Fibroblast of the aortic adventitia (primary cell): ENCODE measurements at regions not wholly inside any gene's neighbourhood (a gene's known extent, or its start where the extent isn't known, plus 50 kb on each side); places are given as distances from the start of the nearest gene placed in this dataset.
A peak's percentile ranks its signal among the peaks of the same experiment; 100 is the strongest.

Experiments used
- DNase-seq: peaks from one replicate; pipeline ENCODE4 v3.0.0-alpha.2; 2010; ENCODE audit warnings: low read depth
- H3K4me3 ChIP-seq: 2 replicates; pipeline ENCODE4 v1.5.1; 2011; ENCODE audit warnings: low read depth, mild to moderate bottlenecking, control low read depth, low read length, moderate library complexity
- CTCF ChIP-seq: IDR thresholded peaks from 2 replicates; pipeline ENCODE4 v1.5.1; 2011; ENCODE audit warnings: mild to moderate bottlenecking, low read length, control low read depth, inconsistent platforms; ENCODE audit not compliant: insufficient read depth

GRCh38 chr4:144819591-144819990 is 173.6 kb downstream of the HHIP start:
- no peak for TF ChIP-seq CTCF
- no peak overlapping the region for H3K4me3 ChIP-seq
- DNase-seq, result no peak

- no peak for TF ChIP-seq CTCF
- peak; percentile 76 for DNase-seq
- no peak overlapping the region for H3K4me3 ChIP-seq
Measured at GRCh38 chr4:144820011-144820727, 174.2 kb downstream of the HHIP start.

- TF ChIP-seq CTCF, result no peak
- no peak overlapping the region for H3K4me3 ChIP-seq
- DNase-seq, result peak; percentile 72
Measured at GRCh38 chr4:144820728-144821085, 174.8 kb downstream of the HHIP start.

- DNase-seq, result no peak
- no peak overlapping the region for H3K4me3 ChIP-seq
- TF ChIP-seq CTCF, result no peak
Measured at GRCh38 chr4:144831971-144832370, 186.0 kb downstream of the HHIP start.

GRCh38 chr4:144845411-144845810 is 199.5 kb downstream of the HHIP start:
- DNase-seq, result no peak
- no peak overlapping the region for H3K4me3 ChIP-seq
- no peak for TF ChIP-seq CTCF

GRCh38 chr4:144851948-144852347 is 206.0 kb downstream of the HHIP start:
- no peak for TF ChIP-seq CTCF
- H3K4me3 ChIP-seq, result no peak overlapping the region
- DNase-seq, result no peak

- H3K4me3 ChIP-seq, result no peak overlapping the region
- no peak for DNase-seq
- no peak for TF ChIP-seq CTCF
Measured at GRCh38 chr4:144861471-144861870, 215.5 kb downstream of the HHIP start.
